Natural killer cell (primary cell): ENCODE measurements at regions not wholly inside any gene's neighbourhood (a gene's known extent, or its start where the extent isn't known, plus 50 kb on each side); places are given as distances from the start of the nearest gene placed in this dataset.
"Not testable (repeated sequence)": the region's sequence is repeated elsewhere in the genome, so short reads cannot be mapped to it uniquely, and the experiment has no call there.

Experiments used
- ATAC-seq, 3 donors: fragments of 150-1000 bp in 2 of 3; fragments of 200-7000 bp in 1 of 3; cut with Tn5 transposase; 1 replicate in 1 of 3; 2 replicates in 2 of 3; pipeline ENCODE4 v1.10.0; 2021; ENCODE audit warnings: mild to moderate bottlenecking in 2 of 3, moderate library complexity in 2 of 3
- DNase-seq, 2 donors: peaks; one replicate each; pipeline versions ENCODE4 v3.0.0 to v3.0.0-alpha.2; 2013 to 2021; ENCODE audit warnings: mixed read lengths in 1 of 2
- H3K27ac ChIP-seq: one replicate; pipeline ENCODE4 v1.5.1; 2013; ENCODE audit warnings: mild to moderate bottlenecking, low read length
- H3K27me3 ChIP-seq: one replicate; pipeline ENCODE4 v1.6.1; 2013; ENCODE audit warnings: low read length; ENCODE audit not compliant: control insufficient read depth, insufficient read depth
- H3K36me3 ChIP-seq: one replicate; pipeline ENCODE4 v1.6.1; 2013; ENCODE audit warnings: low read length; ENCODE audit not compliant: control insufficient read depth, insufficient read depth
- H3K4me1 ChIP-seq: one replicate; pipeline ENCODE4 v1.6.1; 2013; ENCODE audit warnings: low read length; ENCODE audit not compliant: control insufficient read depth, insufficient read depth
- H3K4me3 ChIP-seq: one replicate; pipeline ENCODE4 v1.5.1; 2013; ENCODE audit warnings: low read length
- H3K9me3 ChIP-seq: one replicate; pipeline ENCODE4 v1.6.1; 2013; ENCODE audit warnings: low read length; ENCODE audit not compliant: control insufficient read depth, insufficient read depth
- H3K27ac Mint-ChIP-seq, 2 donors: one replicate each; pipeline ENCODE4 v1.8.0; 2022; ENCODE audit warnings: mild to moderate bottlenecking in 2 of 2, mixed read lengths in 2 of 2, moderate library complexity in 1 of 2
- H3K27me3 Mint-ChIP-seq, 2 donors: one replicate each; pipeline ENCODE4 v1.8.0; 2022; ENCODE audit warnings: low read depth in 2 of 2, mixed read lengths in 2 of 2
- H3K36me3 Mint-ChIP-seq: one replicate; pipeline ENCODE4 v1.8.0; 2022; ENCODE audit warnings: mixed read lengths
- H3K4me1 Mint-ChIP-seq, 2 donors: one replicate each; pipeline ENCODE4 v1.8.0; 2022; ENCODE audit warnings: mixed read lengths in 2 of 2
- H3K4me3 Mint-ChIP-seq: one replicate; pipeline ENCODE4 v1.8.0; 2022; ENCODE audit warnings: mild to moderate bottlenecking, moderate library complexity, mixed read lengths
- H3K9me3 Mint-ChIP-seq, 2 donors: one replicate each; pipeline ENCODE4 v1.8.0; 2022; ENCODE audit warnings: mixed read lengths in 2 of 2
- WGBS: methylation state at CpG from one replicate; pipeline ENCODE4 v1.1.7; 2013; ENCODE audit warnings: missing lambda C conversion rate; ENCODE audit not compliant: insufficient coverage; 5-methylcytosine and 5-hydroxymethylcytosine counted together
- intact Hi-C: fragments of 100-400 bp; cut with micrococcal nuclease; formaldehyde crosslinking; loops from one replicate; pipeline ENCODE4 v1.14.2; 2022
- TF ChIP-seq, protein P1 (sequence below): fragments of 200-600 bp; IDR thresholded peaks from one replicate; pipeline ENCODE4 v1.8.0; 2022; ENCODE audit warnings: antibody characterized with exemption

DNA sequence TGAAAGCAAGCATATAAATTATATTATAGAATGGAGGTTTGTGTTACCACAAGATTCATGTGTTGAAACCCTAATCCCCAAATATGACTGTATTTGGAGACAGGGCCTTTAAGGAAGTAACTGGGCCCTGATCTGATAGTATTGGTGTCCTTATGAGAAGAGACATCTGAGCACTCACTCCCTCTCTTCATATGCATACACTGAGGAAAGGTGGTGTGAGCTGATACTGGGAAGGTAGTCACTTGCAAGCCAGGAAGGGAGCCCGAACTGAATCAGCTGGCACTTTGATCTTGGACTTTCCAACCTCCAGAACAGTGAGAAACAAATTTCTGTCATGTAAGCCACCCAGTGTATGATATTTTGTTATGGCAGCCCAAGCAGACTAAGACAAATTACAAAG lies 66.9 kb upstream of the RHOBTB1 start:
- intact Hi-C loops: no loop called here
- peaks cover 0 to 3% of the 10 kb centered on the region in 2 donors for H3K9me3 Mint-ChIP-seq

DNA sequence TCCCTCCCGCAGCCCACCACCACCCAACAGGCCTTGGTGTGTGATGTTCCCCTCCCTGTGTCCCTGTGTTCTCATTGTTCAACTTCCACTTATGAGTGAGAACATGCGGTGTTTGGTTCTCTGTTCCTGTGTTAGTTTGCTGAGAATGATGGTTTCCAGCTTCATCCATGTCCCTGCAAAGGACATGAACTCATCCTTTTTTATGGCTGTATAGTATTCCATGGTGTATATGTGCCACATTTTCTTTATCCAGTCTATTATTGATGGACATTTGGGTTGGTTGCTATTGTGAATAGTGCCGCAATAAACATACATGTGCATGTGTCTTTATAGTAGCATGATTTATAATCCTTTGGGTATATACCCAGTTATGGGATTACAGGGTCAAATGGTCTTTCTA lies 59.1 kb upstream of the RHOBTB1 start:
- intact Hi-C loops, H3K4me3 Mint-ChIP-seq, H3K9me3 Mint-ChIP-seq, H3K36me3 ChIP-seq, H3K4me1 Mint-ChIP-seq, H3K27me3 ChIP-seq, H3K27ac ChIP-seq, H3K9me3 ChIP-seq, DNase-seq, ATAC-seq, H3K4me1 ChIP-seq, H3K36me3 Mint-ChIP-seq, H3K4me3 ChIP-seq, H3K27ac Mint-ChIP-seq: not testable (repeated sequence)
- H3K27me3 Mint-ChIP-seq: peaks cover 29 to 47% of the 10 kb centered on the region in 2 donors
- 100% methylated on average over 1 of the region's 3 CpGs for WGBS

More for the DNA sequence above, 66.9 kb upstream of the RHOBTB1 start:
- no peak overlapping the region for H3K27ac ChIP-seq
- Mint-ChIP-seq H3K4me3 (no peak overlapping the region), H3K27ac (no peak overlapping the region), H3K36me3 (no peaks in the 10 kb centered on the region), H3K4me1 (no peaks in the 10 kb centered on the region), H3K27me3 (peaks cover 10% of the 10 kb centered on the region in 2 donors)
- H3K9me3 ChIP-seq: no peaks in the 10 kb centered on the region
- H3K27me3 ChIP-seq: no peaks in the 10 kb centered on the region
- ATAC-seq: no peak
- TF ChIP-seq, protein P1, sequence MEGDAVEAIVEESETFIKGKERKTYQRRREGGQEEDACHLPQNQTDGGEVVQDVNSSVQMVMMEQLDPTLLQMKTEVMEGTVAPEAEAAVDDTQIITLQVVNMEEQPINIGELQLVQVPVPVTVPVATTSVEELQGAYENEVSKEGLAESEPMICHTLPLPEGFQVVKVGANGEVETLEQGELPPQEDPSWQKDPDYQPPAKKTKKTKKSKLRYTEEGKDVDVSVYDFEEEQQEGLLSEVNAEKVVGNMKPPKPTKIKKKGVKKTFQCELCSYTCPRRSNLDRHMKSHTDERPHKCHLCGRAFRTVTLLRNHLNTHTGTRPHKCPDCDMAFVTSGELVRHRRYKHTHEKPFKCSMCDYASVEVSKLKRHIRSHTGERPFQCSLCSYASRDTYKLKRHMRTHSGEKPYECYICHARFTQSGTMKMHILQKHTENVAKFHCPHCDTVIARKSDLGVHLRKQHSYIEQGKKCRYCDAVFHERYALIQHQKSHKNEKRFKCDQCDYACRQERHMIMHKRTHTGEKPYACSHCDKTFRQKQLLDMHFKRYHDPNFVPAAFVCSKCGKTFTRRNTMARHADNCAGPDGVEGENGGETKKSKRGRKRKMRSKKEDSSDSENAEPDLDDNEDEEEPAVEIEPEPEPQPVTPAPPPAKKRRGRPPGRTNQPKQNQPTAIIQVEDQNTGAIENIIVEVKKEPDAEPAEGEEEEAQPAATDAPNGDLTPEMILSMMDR: no peak
- H3K36me3 ChIP-seq: no peaks in the 10 kb centered on the region
- WGBS: 69% methylated on average over 1 of the region's 1 CpG
- no peaks in the 10 kb centered on the region for H3K4me1 ChIP-seq
- H3K4me3 ChIP-seq: no peak overlapping the region
- no peak for DNase-seq

DNA sequence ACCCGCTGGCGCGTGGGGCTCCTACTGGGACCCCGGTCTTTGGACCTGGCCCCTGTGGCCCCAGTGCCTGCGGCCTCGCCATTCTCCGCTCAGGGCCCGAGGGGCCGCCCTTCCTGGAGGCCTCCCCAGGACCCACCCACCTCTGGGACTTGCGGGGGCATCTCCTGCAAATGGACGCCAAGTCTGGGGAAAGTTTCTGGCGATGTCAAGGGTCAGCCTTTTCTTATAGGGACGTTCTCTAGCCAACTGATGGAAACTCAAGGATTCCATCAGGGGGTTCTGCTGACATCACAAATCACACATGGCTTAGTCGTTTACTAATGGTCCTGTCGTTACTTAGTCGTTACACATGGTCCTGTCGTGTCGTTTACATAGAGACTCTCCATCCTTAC lies 57.7 kb upstream of the RHOBTB1 start:
- no peaks in the 10 kb centered on the region for H3K4me1 ChIP-seq
- no peak overlapping the region for H3K4me3 ChIP-seq
- H3K4me1 Mint-ChIP-seq: no peaks in the 10 kb centered on the region
- no peak overlapping the region for H3K27ac ChIP-seq
- H3K27me3 ChIP-seq: peaks cover 4% of the 10 kb centered on the region
- no peaks in the 10 kb centered on the region for H3K36me3 ChIP-seq
- DNase-seq (no peak), ATAC-seq (no peak)
- H3K4me3 Mint-ChIP-seq: peak overlapping the region; percentile 54
- H3K9me3 Mint-ChIP-seq: no peaks in the 10 kb centered on the region
- WGBS: 39% methylated on average over 18 of the region's 18 CpGs
- peaks cover 28 to 55% of the 10 kb centered on the region in 2 donors for H3K27me3 Mint-ChIP-seq
- H3K9me3 ChIP-seq: no peaks in the 10 kb centered on the region
- TF ChIP-seq, protein P1: no peak
- intact Hi-C loops: no loop called here
- H3K36me3 Mint-ChIP-seq: no peaks in the 10 kb centered on the region
- H3K27ac Mint-ChIP-seq: no peak overlapping the region

DNA sequence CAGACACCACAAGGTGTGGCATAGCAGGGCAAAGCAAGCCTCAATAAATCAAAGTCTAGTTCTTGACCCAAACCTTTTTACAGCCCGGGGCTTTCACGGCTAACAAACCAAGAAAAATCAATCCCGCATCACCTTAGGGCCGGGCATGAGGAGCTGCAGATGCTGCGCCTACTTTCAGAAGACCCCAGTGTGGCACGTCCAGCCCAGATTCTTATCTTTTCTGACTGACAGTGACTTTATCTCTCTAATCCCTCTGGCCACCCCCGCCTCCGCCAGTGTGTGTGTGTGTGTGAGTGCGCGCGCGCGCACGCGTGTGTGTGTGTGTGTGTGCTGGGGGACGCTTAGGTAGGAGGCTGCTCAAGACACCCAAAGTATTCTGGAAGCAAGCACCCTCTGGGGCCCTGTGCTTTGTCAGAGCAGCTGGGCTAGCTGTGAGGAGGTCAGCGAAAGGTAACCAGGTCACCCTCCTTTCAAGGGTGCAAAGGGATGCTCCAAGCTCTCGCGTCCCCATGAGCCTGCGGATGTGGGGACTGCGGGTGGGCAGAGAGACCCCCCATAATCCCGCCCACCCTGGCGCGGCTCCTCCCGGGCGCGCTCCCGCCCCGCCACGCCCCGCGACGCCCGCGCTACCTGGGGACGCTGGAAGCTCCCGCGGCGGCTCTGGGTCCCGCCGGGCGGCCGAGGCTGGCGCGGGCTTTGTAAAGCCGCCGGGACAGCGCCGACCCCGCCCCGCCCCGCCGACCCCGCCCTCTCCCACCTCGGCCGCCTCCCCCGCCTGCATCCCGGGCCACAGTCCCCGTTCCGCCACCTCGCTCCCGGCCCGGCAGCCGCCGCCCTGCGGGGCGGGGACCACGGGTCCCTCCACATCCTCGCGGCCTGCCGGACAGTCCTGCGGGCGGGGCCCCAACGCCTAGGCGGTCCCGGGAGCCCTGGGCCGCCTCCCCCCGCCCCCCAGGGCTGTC lies 57.1 kb upstream of the RHOBTB1 start:
- Mint-ChIP-seq H3K9me3 (no peaks in the 10 kb centered on the region), H3K27me3 (peaks cover 29 to 48% of the 10 kb centered on the region in 2 donors), H3K4me3 (peak overlapping the region; percentile 61), H3K4me1 (no peaks in the 10 kb centered on the region), H3K36me3 (no peaks in the 10 kb centered on the region), H3K27ac (no peak overlapping the region)
- Histone ChIP-seq H3K36me3 (no peaks in the 10 kb centered on the region), H3K27me3 (peaks cover 4% of the 10 kb centered on the region), H3K4me3 (no peak overlapping the region), H3K27ac (no peak overlapping the region), H3K4me1 (no peaks in the 10 kb centered on the region), H3K9me3 (no peaks in the 10 kb centered on the region)
- intact Hi-C loops: no loop called here
- ATAC-seq (peak in 1 of 3 donors; percentile 32), DNase-seq (no peak)
- 4% methylated on average over 78 of the region's 78 CpGs for WGBS
- TF ChIP-seq, protein P1: no peak
